Activated CD8-positive, alpha-beta memory T cell treated with anti-CD3 and anti-CD28 coated beads for 36 hours (primary cell): ENCODE measurements at regions not wholly inside any gene's neighbourhood (a gene's known extent, or its start where the extent isn't known, plus 50 kb on each side); places are given as distances from the start of the nearest gene placed in this dataset.

Experiments
- CTCF ChIA-PET: fragments of 350-600 bp; sonication (Branson Sonifier 250); formaldehyde crosslinking; loops from one replicate; lab custom pipeline; 2021; ENCODE audit warnings: antibody characterized with exemption; lab: Charles Lee
- POLR2A ChIA-PET: fragments of 350-600 bp; sonication (Branson Sonifier 250); formaldehyde crosslinking; loops from one replicate; lab custom pipeline; 2021; ENCODE audit warnings: antibody characterized with exemption; lab: Charles Lee

GRCh38 chr21:19266636-19267035, 863.1 kb upstream of the TMPRSS15 start:
- ChIA-PET CTCF (no interaction called here), POLR2A (no interaction called here)

GRCh38 chr21:19268686-19269085, 865.1 kb upstream of the TMPRSS15 start:
- CTCF ChIA-PET = no interaction called here

GRCh38 chr21:19275065-19275464, 871.5 kb upstream of the TMPRSS15 start:
- ChIA-PET POLR2A (no interaction called here), CTCF (no interaction called here)

More at GRCh38 chr21:19268686-19269085, 865.1 kb upstream of the TMPRSS15 start:
- POLR2A ChIA-PET = no interaction called here

- ChIA-PET CTCF (no interaction called here), POLR2A (no interaction called here)
Observed at GRCh38 chr21:19276665-19277064, 873.1 kb upstream of the TMPRSS15 start.

- ChIA-PET CTCF (no interaction called here), POLR2A (no interaction called here)
Observed at GRCh38 chr21:19286876-19287275, 883.3 kb upstream of the TMPRSS15 start.

GRCh38 chr21:19290328-19290727, 886.7 kb upstream of the TMPRSS15 start:
- POLR2A ChIA-PET = no interaction called here
- CTCF ChIA-PET = no interaction called here

- POLR2A ChIA-PET = no interaction called here
Observed at GRCh38 chr21:19320291-19320690, 916.7 kb upstream of the TMPRSS15 start.

GRCh38 chr21:19321688-19322087, 918.1 kb upstream of the TMPRSS15 start:
- ChIA-PET CTCF (no interaction called here), POLR2A (no interaction called here)

More at GRCh38 chr21:19320291-19320690, 916.7 kb upstream of the TMPRSS15 start:
- CTCF ChIA-PET = no interaction called here

GRCh38 chr21:19322360-19322759, 918.8 kb upstream of the TMPRSS15 start:
- ChIA-PET CTCF (no interaction called here), POLR2A (no interaction called here)

- POLR2A ChIA-PET = no interaction called here
Observed at GRCh38 chr21:19326531-19327319, 923.1 kb upstream of the TMPRSS15 start.

GRCh38 chr21:19328954-19329353, 925.4 kb upstream of the TMPRSS15 start:
- ChIA-PET CTCF (no interaction called here), POLR2A (no interaction called here)

More at GRCh38 chr21:19326531-19327319, 923.1 kb upstream of the TMPRSS15 start:
- CTCF ChIA-PET = no interaction called here

GRCh38 chr21:19340303-19340702, 936.7 kb upstream of the TMPRSS15 start:
- POLR2A ChIA-PET = no interaction called here
- CTCF ChIA-PET = no interaction called here

- ChIA-PET CTCF (no interaction called here), POLR2A (no interaction called here)
Observed at GRCh38 chr21:19340954-19341353, 937.4 kb upstream of the TMPRSS15 start.

GRCh38 chr21:19343711-19344110, 940.1 kb upstream of the TMPRSS15 start:
- POLR2A ChIA-PET = no interaction called here
- CTCF ChIA-PET = no interaction called here

GRCh38 chr21:19350286-19350685, 946.7 kb upstream of the TMPRSS15 start:
- CTCF ChIA-PET = no interaction called here
- POLR2A ChIA-PET = no interaction called here

GRCh38 chr21:19353256-19353655, 949.7 kb upstream of the TMPRSS15 start:
- POLR2A ChIA-PET = no interaction called here
- CTCF ChIA-PET = no interaction called here

GRCh38 chr21:19368944-19369343, 965.4 kb upstream of the TMPRSS15 start:
- POLR2A ChIA-PET = no interaction called here

GRCh38 chr21:19392390-19392789, 988.8 kb upstream of the TMPRSS15 start:
- ChIA-PET CTCF (no interaction called here), POLR2A (no interaction called here)

More at GRCh38 chr21:19368944-19369343, 965.4 kb upstream of the TMPRSS15 start:
- CTCF ChIA-PET = no interaction called here

- ChIA-PET CTCF (no interaction called here), POLR2A (no interaction called here)
Observed at GRCh38 chr21:19400223-19400770, 996.7 kb upstream of the TMPRSS15 start.

GRCh38 chr21:19402870-19403269, 999.3 kb upstream of the TMPRSS15 start:
- CTCF ChIA-PET = no interaction called here
- POLR2A ChIA-PET = interaction anchor here (0.6 kb wide), 1 partner anchor 70 kb away, joined by 3 read pairs; no protein-coding TSS in a partner anchor

- CTCF ChIA-PET = no interaction called here
- POLR2A ChIA-PET = no interaction called here
Observed at GRCh38 chr21:19405326-19405725, 1001.7 kb upstream of the TMPRSS15 start.
